ENCODE measurements at regions not wholly inside any gene's neighbourhood (a gene's known extent, or its start where the extent isn't known, plus 50 kb on each side); places are given as distances from the start of the nearest gene placed in this dataset.

- Histone ChIP-seq H3K4me3 (ENCODE audit: low read depth, low read length) (no peak overlapping the region), H3K9me3 (ENCODE audit: severe bottlenecking) (no peaks in the 10 kb centered on the region), H3K27ac (no peak overlapping the region), H3K27me3 (ENCODE audit: insufficient read depth, low read depth, severe bottlenecking) (no peaks in the 10 kb centered on the region), H3K36me3 (no peaks in the 10 kb centered on the region)
- TF ChIP-seq CTCF (IDR thresholded peaks at IDR 0.05; ENCODE audit: low read depth, low read length) = no peak
- no peak for DNase-seq
These were observed 109.8 kb upstream of the EDIL3 start for GRCh38 chr5:84494453-84494852.

- H3K36me3 ChIP-seq = no peaks in the 10 kb centered on the region
- no peaks in the 10 kb centered on the region for H3K27me3 ChIP-seq (ENCODE audit: insufficient read depth, low read depth, severe bottlenecking)
- no peak for TF ChIP-seq CTCF (IDR thresholded peaks at IDR 0.05; ENCODE audit: low read depth, low read length)
These were observed 103.3 kb upstream of the EDIL3 start for GRCh38 chr5:84487963-84488362.

GRCh38 chr5:84480873-84481637 lies 96.4 kb upstream of the EDIL3 start:
- no peaks in the 10 kb centered on the region for H3K36me3 ChIP-seq
- no peak for DNase-seq
- no peaks in the 10 kb centered on the region for H3K27me3 ChIP-seq (ENCODE audit: insufficient read depth, low read depth, severe bottlenecking)
- no peaks in the 10 kb centered on the region for H3K9me3 ChIP-seq (ENCODE audit: severe bottlenecking)
- H3K27ac ChIP-seq = no peak overlapping the region
- TF ChIP-seq CTCF (IDR thresholded peaks at IDR 0.05; ENCODE audit: low read depth, low read length) = no peak
- no peak overlapping the region for H3K4me3 ChIP-seq (ENCODE audit: low read depth, low read length)

More at GRCh38 chr5:84487963-84488362, 103.3 kb upstream of the EDIL3 start:
- H3K4me3 ChIP-seq (ENCODE audit: low read depth, low read length) = no peak overlapping the region
- no peaks in the 10 kb centered on the region for H3K9me3 ChIP-seq (ENCODE audit: severe bottlenecking)
- no peak overlapping the region for H3K27ac ChIP-seq
- no peak for DNase-seq

GRCh38 chr5:84478603-84479002 lies 93.9 kb upstream of the EDIL3 start:
- H3K4me3 ChIP-seq (ENCODE audit: low read depth, low read length) = no peak overlapping the region
- no peaks in the 10 kb centered on the region for H3K27me3 ChIP-seq (ENCODE audit: insufficient read depth, low read depth, severe bottlenecking)
- no peak for DNase-seq

DNA sequence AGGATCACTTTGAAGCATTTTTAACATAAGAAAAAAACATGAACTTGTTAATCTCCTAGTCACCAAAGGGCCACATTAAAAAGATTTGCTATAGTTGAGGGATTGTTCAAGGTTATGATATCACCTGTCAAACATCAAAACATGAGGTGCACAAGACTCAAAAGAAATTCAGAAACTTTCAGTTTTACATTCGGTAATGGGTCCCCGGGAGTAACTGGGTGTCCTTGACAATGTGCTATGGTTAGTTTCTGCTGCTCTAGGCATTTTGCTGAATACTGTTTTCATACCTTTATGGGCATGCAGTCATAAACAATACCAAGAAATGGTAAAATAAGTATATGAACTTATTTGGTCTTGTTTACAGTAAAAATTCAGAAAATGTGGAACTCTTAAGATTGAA lies 92.8 kb upstream of the EDIL3 start:
- no peaks in the 10 kb centered on the region for H3K9me3 ChIP-seq (ENCODE audit: severe bottlenecking)
- no peaks in the 10 kb centered on the region for H3K27me3 ChIP-seq (ENCODE audit: insufficient read depth, low read depth, severe bottlenecking)
- H3K27ac ChIP-seq = no peak overlapping the region
- H3K36me3 ChIP-seq = no peaks in the 10 kb centered on the region
- no peak for TF ChIP-seq CTCF (IDR thresholded peaks at IDR 0.05; ENCODE audit: low read depth, low read length)
- no peak overlapping the region for H3K4me3 ChIP-seq (ENCODE audit: low read depth, low read length)
- no peak for DNase-seq

More at GRCh38 chr5:84478603-84479002, 93.9 kb upstream of the EDIL3 start:
- Histone ChIP-seq H3K9me3 (ENCODE audit: severe bottlenecking) (no peaks in the 10 kb centered on the region), H3K36me3 (no peaks in the 10 kb centered on the region), H3K27ac (no peak overlapping the region)
- no peak for TF ChIP-seq CTCF (IDR thresholded peaks at IDR 0.05; ENCODE audit: low read depth, low read length)

- no peak overlapping the region for H3K27ac ChIP-seq
- no peak for DNase-seq
- H3K36me3 ChIP-seq = no peaks in the 10 kb centered on the region
- no peak overlapping the region for H3K4me3 ChIP-seq (ENCODE audit: low read depth, low read length)
- H3K9me3 ChIP-seq (ENCODE audit: severe bottlenecking) = no peaks in the 10 kb centered on the region
- no peaks in the 10 kb centered on the region for H3K27me3 ChIP-seq (ENCODE audit: insufficient read depth, low read depth, severe bottlenecking)
- no peak for TF ChIP-seq CTCF (IDR thresholded peaks at IDR 0.05; ENCODE audit: low read depth, low read length)
These were observed 89.4 kb upstream of the EDIL3 start for GRCh38 chr5:84474126-84474525.
